ENCODE measurements at regions not wholly inside any gene's neighbourhood (a gene's known extent, or its start where the extent isn't known, plus 50 kb on each side); places are given as distances from the start of the nearest gene placed in this dataset.

- DNase-seq = no peak
Observed at GRCh38 chr22:49638001-49638400, 189.7 kb downstream of the BRD1 start.

- DNase-seq = no peak
Observed at GRCh38 chr22:49637255-49637760, 190.4 kb downstream of the BRD1 start.

GRCh38 chr22:49636649-49637048, 191.0 kb downstream of the BRD1 start:
- no peak for DNase-seq

GRCh38 chr22:49636214-49636613, 191.5 kb downstream of the BRD1 start:
- DNase-seq = no peak

GRCh38 chr22:49634006-49634772, 193.5 kb downstream of the BRD1 start:
- no peak for DNase-seq

GRCh38 chr22:49633010-49633324, 194.7 kb downstream of the BRD1 start:
- no peak for DNase-seq

- DNase-seq = peak; percentile 14
Observed at GRCh38 chr22:49632199-49633009, 195.3 kb downstream of the BRD1 start.

GRCh38 chr22:49630448-49630946, 197.2 kb downstream of the BRD1 start:
- DNase-seq = no peak

GRCh38 chr22:49629586-49630447, 197.9 kb downstream of the BRD1 start:
- no peak for DNase-seq

GRCh38 chr22:49629261-49629570, 198.5 kb downstream of the BRD1 start:
- no peak for DNase-seq

GRCh38 chr22:49628391-49629260, 199.0 kb downstream of the BRD1 start:
- DNase-seq = no peak

- no peak for DNase-seq
Observed at GRCh38 chr22:49627217-49628181, 200.2 kb downstream of the BRD1 start.

GRCh38 chr22:49626361-49627216, 201.1 kb downstream of the BRD1 start:
- DNase-seq = no peak

GRCh38 chr22:49624421-49625177, 203.1 kb downstream of the BRD1 start:
- DNase-seq = no peak

- no peak for DNase-seq
Observed at GRCh38 chr22:49623715-49624114, 204.0 kb downstream of the BRD1 start.

GRCh38 chr22:49623176-49623575, 204.5 kb downstream of the BRD1 start:
- DNase-seq = no peak

- DNase-seq = no peak
Observed at GRCh38 chr22:49622241-49623105, 205.2 kb downstream of the BRD1 start.

GRCh38 chr22:49621601-49622210, 206.0 kb downstream of the BRD1 start:
- DNase-seq = no peak
